Neural cell (in vitro differentiated cells): ENCODE measurements at regions not wholly inside any gene's neighbourhood (a gene's known extent, or its start where the extent isn't known, plus 50 kb on each side); places are given as distances from the start of the nearest gene placed in this dataset.

Source experiments
- H2AFZ ChIP-seq: fragments of 200-600, 300-800 bp; sonication (generic), shearing (Covaris generic); 2 replicates; pipeline ENCODE4 v1.6.0; 2014; ENCODE audit warnings: low read depth, mild to moderate bottlenecking, antibody characterized with exemption, low read length, moderate library complexity
- H3F3A ChIP-seq: fragments of 200-600 bp; shearing (Covaris generic); 2 replicates; pipeline ENCODE4 v1.6.1; 2016; ENCODE audit warnings: mild to moderate bottlenecking, moderate library complexity, mixed read lengths, antibody characterized with exemption, low read length; ENCODE audit not compliant: insufficient read depth, poor library complexity, severe bottlenecking
- H3K27ac ChIP-seq: fragments of 200-600, 300-800 bp; sonication (generic), shearing (Covaris generic); 2 replicates; pipeline ENCODE4 v1.5.1; 2014; ENCODE audit warnings: mild to moderate bottlenecking, low read length, moderate library complexity
- H3K27me3 ChIP-seq: fragments of 300-800, 200-600 bp; sonication (generic), shearing (Covaris generic); 2 replicates; pipeline ENCODE4 v1.6.0; 2014; ENCODE audit warnings: mild to moderate bottlenecking, low read depth, low read length, moderate library complexity; ENCODE audit not compliant: insufficient read depth
- H3K36me3 ChIP-seq: fragments of 300-800, 200-600 bp; sonication (generic), shearing (Covaris generic); 2 replicates; pipeline ENCODE4 v1.5.1; 2014; ENCODE audit warnings: mild to moderate bottlenecking, antibody characterized with exemption, low read length, moderate library complexity; ENCODE audit not compliant: insufficient read depth
- H3K4me2 ChIP-seq: fragments of 300-800, 200-600 bp; sonication (generic), shearing (Covaris generic); 2 replicates; pipeline ENCODE4 v1.6.0; 2014; ENCODE audit warnings: mild to moderate bottlenecking, low read length
- H3K4me3 ChIP-seq: fragments of 300-800, 200-600 bp; sonication (generic), shearing (Covaris generic); 2 replicates; pipeline ENCODE4 v1.5.1; 2014; ENCODE audit warnings: mild to moderate bottlenecking, low read length, moderate library complexity
- H3K79me2 ChIP-seq: fragments of 200-600 bp; shearing (Covaris generic); replicated peaks from 2 replicates; pipeline ENCODE4 v1.6.0; 2014; ENCODE audit warnings: mild to moderate bottlenecking, low read length, moderate library complexity; ENCODE audit not compliant: insufficient read depth
- H3K9ac ChIP-seq: fragments of 300-800, 200-600 bp; sonication (generic), shearing (Covaris generic); 2 replicates; pipeline ENCODE4 v1.6.1; 2016; ENCODE audit warnings: mild to moderate bottlenecking, low read length, mixed read lengths
- H3K9me2 ChIP-seq: fragments of 200-600 bp; shearing (Covaris generic); 2 replicates; pipeline ENCODE4 v1.6.1; 2016; ENCODE audit warnings: mild to moderate bottlenecking, low read length, mixed read lengths; ENCODE audit not compliant: insufficient read depth
- H3K9me3 ChIP-seq: fragments of 200-600, 300-800 bp; sonication (generic), shearing (Covaris generic); 2 replicates; pipeline ENCODE4 v1.6.1; 2016; ENCODE audit warnings: mild to moderate bottlenecking, mixed run types, low read length, moderate library complexity, mixed read lengths
- H4K20me1 ChIP-seq: fragments of 200-600 bp; shearing (Covaris generic); 2 replicates; pipeline ENCODE4 v1.6.1; 2016; ENCODE audit warnings: mild to moderate bottlenecking, mixed run types; ENCODE audit not compliant: insufficient read depth
- CTCF ChIP-seq: fragments of 450-650 bp; IDR thresholded peaks from 2 replicates; pipeline ENCODE4 v1.5.1; 2014; ENCODE audit warnings: antibody characterized with exemption, mild to moderate bottlenecking, moderate library complexity; ENCODE audit not compliant: poor library complexity, severe bottlenecking
- EP300 ChIP-seq: fragments of 450-650 bp; conservative IDR thresholded peaks from 2 replicates; pipeline ENCODE4 v1.6.1; 2014; ENCODE audit warnings: antibody characterized with exemption, mild to moderate bottlenecking, moderate library complexity; ENCODE audit not compliant: poor library complexity, severe bottlenecking
- EZH2 ChIP-seq: fragments of 200-600, 300-800 bp; shearing (Covaris generic), sonication (generic); IDR thresholded peaks from 2 replicates; pipeline ENCODE4 v1.6.1; 2014; ENCODE audit warnings: antibody characterized with exemption, low read length, borderline replicate concordance, mild to moderate bottlenecking; ENCODE audit not compliant: insufficient read depth, poor library complexity, severe bottlenecking
- MXI1 ChIP-seq: fragments of 450-650 bp; conservative IDR thresholded peaks from 2 replicates; pipeline ENCODE4 v1.6.1; 2014; ENCODE audit warnings: antibody characterized with exemption, mild to moderate bottlenecking; ENCODE audit not compliant: poor library complexity, severe bottlenecking
- POLR2AphosphoS5 ChIP-seq: IDR thresholded peaks from 2 replicates; pipeline ENCODE4 v1.6.1; 2012
- RAD21 ChIP-seq: fragments of 450-650 bp; conservative IDR thresholded peaks from 2 replicates; pipeline ENCODE4 v1.6.1; 2014; ENCODE audit warnings: antibody characterized with exemption, mild to moderate bottlenecking, moderate library complexity
- SMC3 ChIP-seq: fragments of 450-650 bp; conservative IDR thresholded peaks from 2 replicates; pipeline ENCODE4 v1.6.1; 2014; ENCODE audit warnings: antibody characterized with exemption, mild to moderate bottlenecking, moderate library complexity; ENCODE audit not compliant: poor library complexity
- TAF1 ChIP-seq: IDR thresholded peaks from 2 replicates; pipeline ENCODE4 v1.6.1; 2012; ENCODE audit warnings: low read depth
- TF ChIP-seq, protein P1 (sequence below): IDR thresholded peaks from 2 replicates; pipeline ENCODE4 v1.6.1; 2012; ENCODE audit warnings: borderline replicate concordance

DNA sequence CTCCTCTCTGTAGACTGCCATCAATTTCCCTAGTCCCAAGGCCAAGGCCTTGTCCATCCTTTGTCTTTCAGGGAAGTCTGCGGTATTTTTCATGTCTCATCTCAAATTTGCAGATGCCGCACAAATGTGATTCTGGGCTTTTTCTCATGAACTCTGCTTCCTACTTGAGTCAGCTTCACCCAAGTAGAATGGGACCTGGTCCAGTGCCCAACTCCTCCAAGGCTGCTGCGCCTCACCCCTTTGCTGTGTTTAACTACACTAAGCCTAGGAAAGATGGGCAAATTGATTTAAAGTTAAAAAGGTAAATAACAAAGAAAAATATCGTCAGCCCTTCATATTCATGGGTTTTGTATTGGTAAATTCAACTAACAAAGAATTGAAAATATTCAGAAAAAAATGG, 1092.6 kb upstream of the AUTS2 start:
- no peaks in the 10 kb centered on the region for H3K9me3 ChIP-seq
- H3K27me3 ChIP-seq = no peaks in the 10 kb centered on the region
- no peaks in the 10 kb centered on the region for H3K79me2 ChIP-seq
- no peaks in the 10 kb centered on the region for H3K9me2 ChIP-seq
- H3K9ac ChIP-seq = no peak overlapping the region
- H2AFZ ChIP-seq = no peak overlapping the region
- no peak overlapping the region for H3K4me2 ChIP-seq
- no peak for TF ChIP-seq POLR2AphosphoS5
- no peaks in the 10 kb centered on the region for H4K20me1 ChIP-seq
- no peaks in the 10 kb centered on the region for H3F3A ChIP-seq
- H3K27ac ChIP-seq = no peak overlapping the region
- H3K4me3 ChIP-seq = no peak overlapping the region
- no peaks in the 10 kb centered on the region for H3K36me3 ChIP-seq

DNA sequence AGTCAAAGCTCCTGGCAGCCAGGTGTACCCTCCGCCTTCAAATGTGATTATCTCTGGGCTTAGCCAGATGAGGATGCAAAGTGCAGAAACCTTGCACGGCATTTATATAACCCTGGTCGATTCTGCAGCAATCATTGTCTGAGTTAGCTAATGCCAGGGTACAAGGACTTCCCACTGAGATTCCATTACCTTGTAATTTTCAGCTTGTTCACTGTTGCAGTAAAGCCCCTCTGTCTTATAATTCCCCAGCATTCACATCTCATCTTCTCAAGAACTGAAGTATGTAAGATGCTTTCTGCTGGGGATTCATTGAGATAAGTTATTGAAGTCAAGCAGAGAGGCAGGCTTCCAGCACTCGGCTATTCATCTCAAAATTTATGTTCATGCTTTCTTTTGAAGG, 1090.6 kb upstream of the AUTS2 start:
- Histone ChIP-seq H3K36me3 (no peaks in the 10 kb centered on the region), H3K9ac (no peak overlapping the region), H4K20me1 (no peaks in the 10 kb centered on the region), H3F3A (no peaks in the 10 kb centered on the region), H2AFZ (no peak overlapping the region), H3K4me2 (no peak overlapping the region), H3K27me3 (no peaks in the 10 kb centered on the region), H3K4me3 (no peak overlapping the region), H3K9me2 (no peaks in the 10 kb centered on the region), H3K9me3 (no peaks in the 10 kb centered on the region), H3K79me2 (no peaks in the 10 kb centered on the region), H3K27ac (no peak overlapping the region)
- TF ChIP-seq POLR2AphosphoS5 = peak; percentile 90
- TF ChIP-seq EP300 = no peak
- TF ChIP-seq, protein P1, sequence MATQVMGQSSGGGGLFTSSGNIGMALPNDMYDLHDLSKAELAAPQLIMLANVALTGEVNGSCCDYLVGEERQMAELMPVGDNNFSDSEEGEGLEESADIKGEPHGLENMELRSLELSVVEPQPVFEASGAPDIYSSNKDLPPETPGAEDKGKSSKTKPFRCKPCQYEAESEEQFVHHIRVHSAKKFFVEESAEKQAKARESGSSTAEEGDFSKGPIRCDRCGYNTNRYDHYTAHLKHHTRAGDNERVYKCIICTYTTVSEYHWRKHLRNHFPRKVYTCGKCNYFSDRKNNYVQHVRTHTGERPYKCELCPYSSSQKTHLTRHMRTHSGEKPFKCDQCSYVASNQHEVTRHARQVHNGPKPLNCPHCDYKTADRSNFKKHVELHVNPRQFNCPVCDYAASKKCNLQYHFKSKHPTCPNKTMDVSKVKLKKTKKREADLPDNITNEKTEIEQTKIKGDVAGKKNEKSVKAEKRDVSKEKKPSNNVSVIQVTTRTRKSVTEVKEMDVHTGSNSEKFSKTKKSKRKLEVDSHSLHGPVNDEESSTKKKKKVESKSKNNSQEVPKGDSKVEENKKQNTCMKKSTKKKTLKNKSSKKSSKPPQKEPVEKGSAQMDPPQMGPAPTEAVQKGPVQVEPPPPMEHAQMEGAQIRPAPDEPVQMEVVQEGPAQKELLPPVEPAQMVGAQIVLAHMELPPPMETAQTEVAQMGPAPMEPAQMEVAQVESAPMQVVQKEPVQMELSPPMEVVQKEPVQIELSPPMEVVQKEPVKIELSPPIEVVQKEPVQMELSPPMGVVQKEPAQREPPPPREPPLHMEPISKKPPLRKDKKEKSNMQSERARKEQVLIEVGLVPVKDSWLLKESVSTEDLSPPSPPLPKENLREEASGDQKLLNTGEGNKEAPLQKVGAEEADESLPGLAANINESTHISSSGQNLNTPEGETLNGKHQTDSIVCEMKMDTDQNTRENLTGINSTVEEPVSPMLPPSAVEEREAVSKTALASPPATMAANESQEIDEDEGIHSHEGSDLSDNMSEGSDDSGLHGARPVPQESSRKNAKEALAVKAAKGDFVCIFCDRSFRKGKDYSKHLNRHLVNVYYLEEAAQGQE = peak; percentile 34
- no peak for TF ChIP-seq SMC3
- TF ChIP-seq MXI1 = no peak

DNA sequence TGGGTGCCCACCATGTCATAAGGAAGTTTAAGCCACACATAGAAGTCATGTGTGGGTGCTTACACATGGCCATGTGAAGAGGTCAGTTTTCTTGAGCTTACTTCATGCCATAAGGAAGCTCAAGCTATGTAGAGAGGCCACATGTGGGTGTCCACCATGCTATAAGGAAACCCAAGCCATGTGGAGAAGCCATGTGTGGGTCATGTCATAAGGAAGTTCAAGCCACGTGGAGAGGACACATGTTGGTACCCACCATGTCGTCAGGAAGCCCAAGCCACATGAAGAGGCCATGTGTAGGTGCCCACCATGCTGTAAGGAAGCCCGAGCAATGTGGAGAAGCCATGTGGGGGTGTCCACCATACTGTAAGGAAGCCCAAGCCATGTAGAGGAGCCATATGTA, 1089.2 kb upstream of the AUTS2 start:
- Histone ChIP-seq H3K4me3 (no peak overlapping the region), H2AFZ (no peak overlapping the region), H4K20me1 (no peaks in the 10 kb centered on the region)

More for the DNA sequence above, 1089.2 kb upstream of the AUTS2 start:
- H3K79me2 ChIP-seq = no peaks in the 10 kb centered on the region
- H3K36me3 ChIP-seq = no peaks in the 10 kb centered on the region
- H3K27me3 ChIP-seq = no peaks in the 10 kb centered on the region
- TF ChIP-seq CTCF (no peak), EZH2 (no peak), POLR2AphosphoS5 (no peak), SMC3 (no peak), TAF1 (no peak), RAD21 (no peak)
- TF ChIP-seq, protein P1 = no peak
- no peaks in the 10 kb centered on the region for H3F3A ChIP-seq
- H3K9me3 ChIP-seq = no peaks in the 10 kb centered on the region
- no peak overlapping the region for H3K9ac ChIP-seq
- no peak overlapping the region for H3K4me2 ChIP-seq
- no peak overlapping the region for H3K27ac ChIP-seq
- no peaks in the 10 kb centered on the region for H3K9me2 ChIP-seq
